ENCODE measurements at regions not wholly inside any gene's neighbourhood (a gene's known extent, or its start where the extent isn't known, plus 50 kb on each side); places are given as distances from the start of the nearest gene placed in this dataset.

- DNase-seq (ENCODE audit: insufficient read length, low spot score) (no peak), FAIRE-seq (no peak)
- TF ChIP-seq PAX5 (IDR thresholded peaks at IDR 0.05; ENCODE audit: insufficient read depth, low read length, severe bottlenecking) = no peak
- TF ChIP-seq POU2F2 (IDR thresholded peaks at IDR 0.05; ENCODE audit: low read depth, low read length) = no peak
- no peak for TF ChIP-seq SPI1 (IDR thresholded peaks at IDR 0.05; ENCODE audit: low read depth, low read length)
- no peak for TF ChIP-seq POLR2AphosphoS5 (IDR thresholded peaks at IDR 0.05; ENCODE audit: low read depth, low read length)
- TF ChIP-seq POLR2A (IDR thresholded peaks at IDR 0.05; ENCODE audit: low read depth, low read length) = no peak
- TF ChIP-seq TAF1 (IDR thresholded peaks at IDR 0.05; ENCODE audit: low read depth, low read length) = no peak
These were observed 324.2 kb downstream of the GBA3 start for GRCh38 chr4:23016981-23017380.

GRCh38 chr4:23015821-23016220, 323.1 kb downstream of the GBA3 start:
- FAIRE-seq (no peak), DNase-seq (ENCODE audit: insufficient read length, low spot score) (no peak)
- TF ChIP-seq POU2F2 (IDR thresholded peaks at IDR 0.05; ENCODE audit: low read depth, low read length) = no peak
- no peak for TF ChIP-seq PAX5 (IDR thresholded peaks at IDR 0.05; ENCODE audit: insufficient read depth, low read length, severe bottlenecking)
- no peak for TF ChIP-seq TAF1 (IDR thresholded peaks at IDR 0.05; ENCODE audit: low read depth, low read length)
- no peak for TF ChIP-seq POLR2AphosphoS5 (IDR thresholded peaks at IDR 0.05; ENCODE audit: low read depth, low read length)
- TF ChIP-seq POLR2A (IDR thresholded peaks at IDR 0.05; ENCODE audit: low read depth, low read length) = no peak
- TF ChIP-seq SPI1 (IDR thresholded peaks at IDR 0.05; ENCODE audit: low read depth, low read length) = no peak

GRCh38 chr4:23009093-23009492, 316.4 kb downstream of the GBA3 start:
- FAIRE-seq (no peak), DNase-seq (ENCODE audit: insufficient read length, low spot score) (no peak)
- TF ChIP-seq TAF1 (IDR thresholded peaks at IDR 0.05; ENCODE audit: low read depth, low read length) = no peak
- no peak for TF ChIP-seq POLR2AphosphoS5 (IDR thresholded peaks at IDR 0.05; ENCODE audit: low read depth, low read length)
- no peak for TF ChIP-seq POLR2A (IDR thresholded peaks at IDR 0.05; ENCODE audit: low read depth, low read length)
- no peak for TF ChIP-seq POU2F2 (IDR thresholded peaks at IDR 0.05; ENCODE audit: low read depth, low read length)
- no peak for TF ChIP-seq PAX5 (IDR thresholded peaks at IDR 0.05; ENCODE audit: insufficient read depth, low read length, severe bottlenecking)
- no peak for TF ChIP-seq SPI1 (IDR thresholded peaks at IDR 0.05; ENCODE audit: low read depth, low read length)

- TF ChIP-seq SPI1 (IDR thresholded peaks at IDR 0.05; ENCODE audit: low read depth, low read length) (no peak), TAF1 (IDR thresholded peaks at IDR 0.05; ENCODE audit: low read depth, low read length) (no peak), POLR2A (IDR thresholded peaks at IDR 0.05; ENCODE audit: low read depth, low read length) (no peak), PAX5 (IDR thresholded peaks at IDR 0.05; ENCODE audit: insufficient read depth, low read length, severe bottlenecking) (no peak), POLR2AphosphoS5 (IDR thresholded peaks at IDR 0.05; ENCODE audit: low read depth, low read length) (no peak), POU2F2 (IDR thresholded peaks at IDR 0.05; ENCODE audit: low read depth, low read length) (no peak)
- FAIRE-seq = no peak
- DNase-seq (ENCODE audit: insufficient read length, low spot score) = no peak
These were observed 314.0 kb downstream of the GBA3 start for GRCh38 chr4:23006756-23007155.

GRCh38 chr4:23005691-23006090, 313.0 kb downstream of the GBA3 start:
- TF ChIP-seq POLR2AphosphoS5 (IDR thresholded peaks at IDR 0.05; ENCODE audit: low read depth, low read length) (no peak), SPI1 (IDR thresholded peaks at IDR 0.05; ENCODE audit: low read depth, low read length) (no peak), PAX5 (IDR thresholded peaks at IDR 0.05; ENCODE audit: insufficient read depth, low read length, severe bottlenecking) (no peak), TAF1 (IDR thresholded peaks at IDR 0.05; ENCODE audit: low read depth, low read length) (no peak), POU2F2 (IDR thresholded peaks at IDR 0.05; ENCODE audit: low read depth, low read length) (no peak), POLR2A (IDR thresholded peaks at IDR 0.05; ENCODE audit: low read depth, low read length) (no peak)
- FAIRE-seq (no peak), DNase-seq (ENCODE audit: insufficient read length, low spot score) (no peak)

- FAIRE-seq (no peak), DNase-seq (ENCODE audit: insufficient read length, low spot score) (no peak)
- no peak for TF ChIP-seq POLR2A (IDR thresholded peaks at IDR 0.05; ENCODE audit: low read depth, low read length)
- TF ChIP-seq POU2F2 (IDR thresholded peaks at IDR 0.05; ENCODE audit: low read depth, low read length) = no peak
- TF ChIP-seq TAF1 (IDR thresholded peaks at IDR 0.05; ENCODE audit: low read depth, low read length) = no peak
- no peak for TF ChIP-seq PAX5 (IDR thresholded peaks at IDR 0.05; ENCODE audit: insufficient read depth, low read length, severe bottlenecking)
- no peak for TF ChIP-seq SPI1 (IDR thresholded peaks at IDR 0.05; ENCODE audit: low read depth, low read length)
- no peak for TF ChIP-seq POLR2AphosphoS5 (IDR thresholded peaks at IDR 0.05; ENCODE audit: low read depth, low read length)
These were observed 308.7 kb downstream of the GBA3 start for GRCh38 chr4:23001478-23001877.

GRCh38 chr4:22999419-22999818, 306.7 kb downstream of the GBA3 start:
- TF ChIP-seq TAF1 (IDR thresholded peaks at IDR 0.05; ENCODE audit: low read depth, low read length) (no peak), POLR2AphosphoS5 (IDR thresholded peaks at IDR 0.05; ENCODE audit: low read depth, low read length) (no peak), PAX5 (IDR thresholded peaks at IDR 0.05; ENCODE audit: insufficient read depth, low read length, severe bottlenecking) (no peak), SPI1 (IDR thresholded peaks at IDR 0.05; ENCODE audit: low read depth, low read length) (no peak), POU2F2 (IDR thresholded peaks at IDR 0.05; ENCODE audit: low read depth, low read length) (no peak), POLR2A (IDR thresholded peaks at IDR 0.05; ENCODE audit: low read depth, low read length) (no peak)
- DNase-seq (ENCODE audit: insufficient read length, low spot score) = no peak
- FAIRE-seq = no peak

- FAIRE-seq (no peak), DNase-seq (ENCODE audit: insufficient read length, low spot score) (no peak)
- TF ChIP-seq SPI1 (IDR thresholded peaks at IDR 0.05; ENCODE audit: low read depth, low read length) = no peak
- no peak for TF ChIP-seq POLR2AphosphoS5 (IDR thresholded peaks at IDR 0.05; ENCODE audit: low read depth, low read length)
- TF ChIP-seq PAX5 (IDR thresholded peaks at IDR 0.05; ENCODE audit: insufficient read depth, low read length, severe bottlenecking) = no peak
- TF ChIP-seq POU2F2 (IDR thresholded peaks at IDR 0.05; ENCODE audit: low read depth, low read length) = no peak
- no peak for TF ChIP-seq POLR2A (IDR thresholded peaks at IDR 0.05; ENCODE audit: low read depth, low read length)
- no peak for TF ChIP-seq TAF1 (IDR thresholded peaks at IDR 0.05; ENCODE audit: low read depth, low read length)
These were observed 304.9 kb downstream of the GBA3 start for GRCh38 chr4:22997358-22998224.

- no peak for FAIRE-seq
- no peak for TF ChIP-seq POU2F2 (IDR thresholded peaks at IDR 0.05; ENCODE audit: low read depth, low read length)
- DNase-seq (ENCODE audit: insufficient read length, low spot score) = no peak
These were observed 298.8 kb downstream of the GBA3 start for GRCh38 chr4:22991576-22991975.

GRCh38 chr4:22988526-22988925, 295.8 kb downstream of the GBA3 start:
- TF ChIP-seq POLR2A (IDR thresholded peaks at IDR 0.05; ENCODE audit: low read depth, low read length) (no peak), POLR2AphosphoS5 (IDR thresholded peaks at IDR 0.05; ENCODE audit: low read depth, low read length) (no peak), POU2F2 (IDR thresholded peaks at IDR 0.05; ENCODE audit: low read depth, low read length) (no peak), TAF1 (IDR thresholded peaks at IDR 0.05; ENCODE audit: low read depth, low read length) (no peak), PAX5 (IDR thresholded peaks at IDR 0.05; ENCODE audit: insufficient read depth, low read length, severe bottlenecking) (no peak), SPI1 (IDR thresholded peaks at IDR 0.05; ENCODE audit: low read depth, low read length) (no peak)
- no peak for FAIRE-seq
- DNase-seq (ENCODE audit: insufficient read length, low spot score) = no peak

All from GM12891 (cell line).